ENCODE measurements at regions not wholly inside any gene's neighbourhood (a gene's known extent, or its start where the extent isn't known, plus 50 kb on each side); places are given as distances from the start of the nearest gene placed in this dataset.

GRCh38 chr3:116929505-116930222, 220.1 kb downstream of the TUSC7 start:
- no peak for DNase-seq (ENCODE audit: low read depth)

DNA sequence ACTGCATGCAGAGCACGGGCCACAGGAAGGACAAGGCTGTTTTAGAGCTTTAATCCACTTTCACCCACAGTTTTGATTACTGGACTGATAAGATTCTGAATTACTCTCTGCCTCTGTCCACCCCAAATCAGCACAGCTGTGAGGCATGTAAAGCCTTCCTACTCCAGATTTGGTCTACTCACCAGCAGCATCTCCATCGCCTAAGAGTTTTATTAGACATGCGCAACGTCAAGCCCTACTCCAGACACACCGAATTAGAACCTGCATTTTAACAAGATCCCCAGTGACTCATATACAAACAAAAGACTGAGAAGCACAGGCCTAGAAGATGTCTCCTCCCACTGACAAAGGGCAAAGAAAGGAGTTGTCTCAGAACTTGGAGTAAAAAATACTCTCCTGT, 221.2 kb downstream of the TUSC7 start:
- no peak for DNase-seq (ENCODE audit: low read depth)

GRCh38 chr3:116939091-116939490, 229.5 kb downstream of the TUSC7 start:
- no peak for DNase-seq (ENCODE audit: low read depth)

GRCh38 chr3:116939550-116939949, 230.0 kb downstream of the TUSC7 start:
- no peak for DNase-seq (ENCODE audit: low read depth)

DNA sequence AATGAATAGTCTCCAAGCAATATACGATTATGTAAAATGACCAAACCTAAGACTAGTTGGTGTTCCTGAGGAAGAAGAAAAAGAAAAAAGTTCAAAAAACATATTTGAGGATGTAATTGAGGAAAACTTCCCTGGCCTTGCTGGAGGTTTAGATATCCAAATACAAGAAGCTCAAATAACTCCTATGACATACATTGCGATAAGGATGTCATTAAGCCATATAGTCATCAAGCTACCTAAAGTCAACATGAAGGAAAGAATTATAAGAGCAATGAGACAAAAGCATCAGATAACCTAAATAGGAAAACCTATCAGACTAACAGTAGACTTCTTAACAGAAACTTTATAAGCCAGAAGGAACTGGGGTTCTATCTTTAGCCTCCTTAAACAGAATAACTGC, 231.1 kb downstream of the TUSC7 start:
- DNase-seq (ENCODE audit: low read depth) = no peak

GRCh38 chr3:116946376-116946775, 236.8 kb downstream of the TUSC7 start:
- no peak for DNase-seq (ENCODE audit: low read depth)

DNA sequence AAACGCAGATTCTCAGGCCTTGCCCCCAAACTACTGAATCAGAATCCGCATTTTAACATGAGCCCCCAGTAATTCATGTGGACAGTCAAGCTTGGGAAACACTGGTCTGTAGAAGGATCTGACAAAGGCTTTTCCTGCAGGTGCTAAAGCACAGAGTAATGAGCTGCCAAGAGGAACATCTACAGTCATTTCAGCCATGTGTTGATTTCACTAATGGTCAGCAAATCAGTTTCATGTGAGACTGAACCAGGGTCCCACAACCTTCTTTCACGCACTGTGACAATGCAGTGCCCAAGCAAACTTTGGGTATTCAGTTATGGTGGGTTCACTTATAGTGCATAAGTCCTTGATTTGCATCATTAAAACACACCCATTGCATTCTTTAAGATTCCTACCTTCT, 237.6 kb downstream of the TUSC7 start:
- DNase-seq (ENCODE audit: low read depth) = no peak

- DNase-seq (ENCODE audit: low read depth) = no peak
These were observed 238.2 kb downstream of the TUSC7 start for GRCh38 chr3:116947809-116948208.

GRCh38 chr3:116950301-116951055, 240.9 kb downstream of the TUSC7 start:
- no peak for DNase-seq (ENCODE audit: low read depth)

DNA sequence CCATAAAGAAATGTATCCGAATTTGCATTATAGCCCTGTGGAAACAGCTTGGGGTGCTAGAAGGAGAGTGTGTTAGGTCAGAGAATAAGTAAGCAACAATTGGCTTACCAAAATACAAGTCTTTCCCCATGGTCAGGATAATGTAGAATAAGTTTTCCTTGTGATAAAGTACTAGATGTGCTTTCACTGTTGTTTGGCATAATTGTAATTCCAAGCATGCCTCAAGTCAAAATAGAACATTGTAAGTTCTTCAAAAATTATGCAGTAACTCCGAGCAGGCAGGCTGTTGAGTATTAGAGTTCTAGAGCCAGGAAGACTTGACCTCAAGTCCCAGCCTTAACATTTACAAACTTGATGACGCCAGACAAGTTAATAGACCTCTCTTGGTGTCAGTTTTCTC, 242.0 kb downstream of the TUSC7 start:
- DNase-seq (ENCODE audit: low read depth) = no peak

DNA sequence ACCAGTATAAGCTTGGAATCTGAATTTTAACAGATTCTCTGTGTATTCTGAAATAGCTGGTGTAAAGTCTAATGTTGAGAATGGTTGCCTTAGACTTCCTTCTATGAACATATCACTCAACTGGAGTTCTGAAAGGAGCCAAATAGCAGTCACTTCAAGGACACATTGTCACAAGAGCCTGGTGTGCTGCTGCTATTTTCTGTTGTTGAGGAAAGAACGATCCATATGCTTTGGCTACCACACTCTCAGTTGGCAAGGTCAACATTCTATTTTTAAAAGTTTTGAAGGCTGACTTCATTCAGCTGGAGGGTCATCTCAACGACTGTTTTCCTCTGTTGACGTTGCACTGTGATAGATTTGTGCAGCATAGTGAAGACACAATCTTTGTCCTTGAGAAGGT, 248.7 kb downstream of the TUSC7 start:
- DNase-seq (ENCODE audit: low read depth) = no peak

- no peak for DNase-seq (ENCODE audit: low read depth)
These were observed 251.5 kb downstream of the TUSC7 start for GRCh38 chr3:116961106-116961505.

- no peak for DNase-seq (ENCODE audit: low read depth)
These were observed 254.2 kb downstream of the TUSC7 start for GRCh38 chr3:116963802-116964201.

- DNase-seq (ENCODE audit: low read depth) = no peak
These were observed 257.1 kb downstream of the TUSC7 start for GRCh38 chr3:116966649-116967048.

- no peak for DNase-seq (ENCODE audit: low read depth)
These were observed 259.6 kb downstream of the TUSC7 start for GRCh38 chr3:116969135-116969534.

DNA sequence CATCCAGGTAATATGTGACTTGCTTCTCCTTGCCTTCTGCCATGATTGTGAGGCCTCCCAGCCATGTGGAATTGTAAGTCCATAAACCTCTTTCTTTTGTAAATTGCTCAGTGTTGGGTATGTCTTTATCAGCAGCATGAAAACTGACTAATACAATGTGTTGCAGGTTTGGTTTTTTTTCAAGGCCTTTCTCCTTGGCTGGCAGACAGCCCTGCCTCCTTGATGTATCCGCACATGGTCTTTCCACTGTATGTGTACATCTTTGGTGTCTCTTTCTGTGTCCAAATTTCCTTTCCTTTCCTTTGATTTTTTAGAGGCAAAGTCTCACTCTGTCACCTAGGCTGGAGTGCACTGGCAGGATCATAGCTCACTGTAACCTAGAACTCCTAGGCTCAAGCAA, 260.1 kb downstream of the TUSC7 start:
- no peak for DNase-seq (ENCODE audit: low read depth)

GRCh38 chr3:116971531-116971930, 262.0 kb downstream of the TUSC7 start:
- no peak for DNase-seq (ENCODE audit: low read depth)

DNA sequence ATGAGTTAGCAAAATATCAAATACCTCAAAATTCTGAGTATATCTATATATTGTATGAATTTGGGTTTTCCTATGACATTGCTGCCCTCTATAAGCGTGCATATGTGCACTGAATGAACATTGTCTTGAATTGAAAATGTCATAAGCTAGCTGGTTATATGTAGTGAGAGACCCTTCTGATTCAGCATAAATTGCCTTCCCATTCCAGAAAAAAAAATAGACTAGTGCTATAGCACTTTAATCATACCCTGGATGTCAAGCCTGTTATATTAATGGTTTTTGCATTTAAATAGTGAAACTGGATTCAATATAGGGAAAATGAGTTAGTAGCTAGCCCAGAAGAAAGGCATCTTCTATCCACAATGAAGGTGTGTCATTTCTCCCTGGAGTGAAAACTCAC, 265.1 kb downstream of the TUSC7 start:
- DNase-seq (ENCODE audit: low read depth) = no peak

- DNase-seq (ENCODE audit: low read depth) = no peak
These were observed 267.9 kb downstream of the TUSC7 start for GRCh38 chr3:116977441-116977840.

- no peak for DNase-seq (ENCODE audit: low read depth)
These were observed 270.5 kb downstream of the TUSC7 start for GRCh38 chr3:116980099-116980498.

- no peak for DNase-seq (ENCODE audit: low read depth)
These were observed 271.5 kb downstream of the TUSC7 start for GRCh38 chr3:116981089-116981488.

GRCh38 chr3:116984301-116984700, 274.7 kb downstream of the TUSC7 start:
- DNase-seq (ENCODE audit: low read depth) = no peak

GRCh38 chr3:116994351-116994879, 284.8 kb downstream of the TUSC7 start:
- no peak for DNase-seq (ENCODE audit: low read depth)

- no peak for DNase-seq (ENCODE audit: low read depth)
These were observed 293.9 kb downstream of the TUSC7 start for GRCh38 chr3:117003501-117003900.

Data from GM04504 (cell line).